ENCODE measurements at regions not wholly inside any gene's neighbourhood (a gene's known extent, or its start where the extent isn't known, plus 50 kb on each side); places are given as distances from the start of the nearest gene placed in this dataset.

- DNase-seq, result peak; percentile 25
These were observed 192.5 kb downstream of the POSTN start for GRCh38 chr13:37406031-37406430.

GRCh38 chr13:37403776-37404527 lies 194.6 kb downstream of the POSTN start:
- DNase-seq, result peak; percentile 16

GRCh38 chr13:37401721-37402120 lies 196.8 kb downstream of the POSTN start:
- no peak for DNase-seq

DNA sequence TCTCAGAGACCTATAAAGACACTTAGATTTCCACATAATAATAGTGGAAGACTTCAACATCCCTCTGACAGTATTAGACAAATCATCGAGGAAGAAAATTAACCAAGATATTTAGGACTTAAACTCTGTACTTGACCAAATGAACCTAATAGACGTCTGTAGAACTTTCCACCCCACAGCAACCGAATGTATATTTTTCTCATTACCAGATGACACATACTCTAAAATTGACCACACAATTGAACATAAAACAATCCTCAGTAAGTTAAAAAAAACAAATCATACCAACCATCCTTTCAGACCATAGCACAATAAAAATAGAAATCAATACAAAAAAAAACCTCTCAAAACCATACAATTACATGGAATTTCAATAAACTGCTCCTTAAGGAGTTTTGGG lies 201.0 kb downstream of the POSTN start:
- no peak for DNase-seq

- DNase-seq, result no peak
These were observed 203.0 kb downstream of the POSTN start for GRCh38 chr13:37395544-37395943.

- DNase-seq, result no peak
These were observed 206.2 kb downstream of the POSTN start for GRCh38 chr13:37392389-37392788.

GRCh38 chr13:37390735-37391134 lies 207.8 kb downstream of the POSTN start:
- no peak for DNase-seq

DNA sequence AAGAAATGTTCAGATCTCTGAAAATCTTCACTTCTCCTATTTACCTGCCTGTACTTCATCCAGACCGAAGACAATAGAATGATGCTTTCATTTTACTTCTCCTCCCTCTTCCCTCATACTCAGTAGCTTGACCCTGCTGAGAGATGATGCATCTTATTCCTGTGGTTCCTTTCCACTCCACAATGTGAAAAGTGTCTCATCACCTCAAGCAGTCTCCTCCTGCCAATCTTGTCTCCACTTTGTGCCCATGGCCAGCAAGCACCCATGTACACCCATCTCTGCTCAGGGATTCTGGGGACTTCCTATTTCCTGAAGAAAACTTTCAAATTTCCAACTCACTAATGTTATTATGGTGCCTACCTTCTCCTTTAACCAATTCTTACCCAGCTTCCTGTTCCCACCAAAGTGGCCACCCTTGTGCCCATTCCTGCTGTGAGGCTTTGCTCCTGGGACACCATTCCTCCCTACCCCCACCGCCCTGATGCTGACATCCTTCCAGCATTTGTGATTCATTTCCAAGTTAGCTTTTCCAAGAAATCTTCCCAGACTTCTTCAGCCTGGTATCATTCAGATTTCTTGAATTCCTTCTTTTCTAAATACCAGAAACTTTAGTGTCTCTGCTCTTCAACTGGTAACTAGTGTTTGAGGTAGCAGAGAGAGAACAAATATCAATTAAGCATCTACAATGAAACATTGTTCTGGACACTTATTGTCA lies 212.5 kb downstream of the POSTN start:
- no peak for DNase-seq

GRCh38 chr13:37385248-37385647 lies 213.3 kb downstream of the POSTN start:
- no peak for DNase-seq

GRCh38 chr13:37383856-37384370 lies 214.7 kb downstream of the POSTN start:
- no peak for DNase-seq

- no peak for DNase-seq
These were observed 215.5 kb downstream of the POSTN start for GRCh38 chr13:37383046-37383445.

- no peak for DNase-seq
These were observed 216.4 kb downstream of the POSTN start for GRCh38 chr13:37382146-37382545.

DNA sequence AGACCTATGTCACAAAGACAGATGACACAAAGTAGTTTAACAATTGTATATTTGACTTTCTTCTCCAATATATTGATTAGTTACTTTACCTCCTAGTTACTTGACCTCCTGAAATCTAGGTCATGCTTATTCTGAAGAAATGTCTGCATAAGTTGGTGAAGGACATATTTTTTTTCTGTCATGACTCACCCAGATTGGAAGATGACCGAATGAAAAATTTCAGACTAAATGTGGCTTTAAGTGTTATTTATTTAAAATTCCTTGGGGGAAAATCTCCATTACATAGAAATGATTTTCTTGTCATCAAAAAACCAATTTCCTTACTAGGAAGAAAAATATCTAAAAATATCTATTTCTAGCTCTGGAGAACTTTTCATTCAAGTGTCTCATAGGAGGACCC lies 217.1 kb downstream of the POSTN start:
- DNase-seq, result no peak

DNA sequence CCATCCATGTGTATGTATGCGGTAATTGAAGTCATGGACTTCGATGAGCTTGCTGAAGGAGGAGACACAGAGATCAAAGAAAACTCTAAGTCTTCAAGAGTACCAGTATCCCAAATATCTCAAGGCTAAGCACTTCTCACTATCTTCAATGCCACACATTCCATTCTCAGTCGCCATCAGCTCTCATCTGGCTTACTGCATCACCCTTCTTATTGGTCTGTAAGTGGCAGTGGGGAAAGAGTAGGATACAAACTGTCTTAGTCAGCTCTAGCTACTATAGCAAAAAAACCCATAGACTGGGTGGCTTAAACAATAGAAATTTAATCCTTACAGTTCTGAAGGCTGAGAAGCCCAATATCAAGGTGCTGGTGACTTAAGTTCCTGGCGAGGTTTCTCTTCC lies 218.7 kb downstream of the POSTN start:
- no peak for DNase-seq

- DNase-seq, result no peak
These were observed 222.8 kb downstream of the POSTN start for GRCh38 chr13:37375724-37376123.

GRCh38 chr13:37375071-37375470 lies 223.5 kb downstream of the POSTN start:
- peak; percentile 31 for DNase-seq

DNA sequence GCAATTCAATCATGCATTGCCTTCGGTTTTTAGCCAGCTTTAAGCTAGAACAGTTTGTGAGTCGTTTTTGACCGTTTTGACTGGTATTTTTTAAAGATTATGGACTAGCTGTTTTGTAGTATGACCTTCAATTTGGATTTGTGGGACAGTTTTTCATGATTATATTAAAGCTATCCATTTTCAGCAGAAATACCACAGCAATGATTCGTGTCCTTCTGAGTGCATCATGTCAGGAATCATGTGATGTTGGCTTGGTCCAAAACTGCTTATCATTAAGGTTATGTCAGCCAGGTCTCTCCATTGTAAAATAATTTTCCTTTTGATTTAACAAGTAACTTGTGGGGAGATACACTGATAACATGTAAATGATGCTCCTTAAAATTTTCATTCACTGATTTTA lies 229.0 kb downstream of the POSTN start:
- DNase-seq, result no peak

DNA sequence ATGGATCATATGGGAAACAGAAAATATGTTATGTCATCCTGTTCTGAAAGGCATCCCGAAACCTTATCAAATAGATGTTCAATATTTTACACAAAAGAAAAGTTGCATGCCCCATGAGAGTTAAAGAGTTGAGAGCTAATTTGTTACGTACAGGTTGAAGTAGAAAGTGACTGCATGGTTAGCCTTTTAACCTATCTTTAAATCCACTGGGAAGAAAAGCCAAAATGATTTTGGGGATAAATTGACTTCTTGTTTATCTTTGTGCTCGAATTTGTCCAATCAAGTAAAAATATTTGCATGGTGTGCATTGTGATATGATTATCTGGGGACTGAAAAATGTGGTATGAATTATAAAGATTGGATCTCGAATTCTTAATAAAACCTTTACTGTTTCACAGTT lies 230.1 kb downstream of the POSTN start:
- DNase-seq, result no peak

- DNase-seq, result no peak
These were observed 232.4 kb downstream of the POSTN start for GRCh38 chr13:37366044-37366770.

DNA sequence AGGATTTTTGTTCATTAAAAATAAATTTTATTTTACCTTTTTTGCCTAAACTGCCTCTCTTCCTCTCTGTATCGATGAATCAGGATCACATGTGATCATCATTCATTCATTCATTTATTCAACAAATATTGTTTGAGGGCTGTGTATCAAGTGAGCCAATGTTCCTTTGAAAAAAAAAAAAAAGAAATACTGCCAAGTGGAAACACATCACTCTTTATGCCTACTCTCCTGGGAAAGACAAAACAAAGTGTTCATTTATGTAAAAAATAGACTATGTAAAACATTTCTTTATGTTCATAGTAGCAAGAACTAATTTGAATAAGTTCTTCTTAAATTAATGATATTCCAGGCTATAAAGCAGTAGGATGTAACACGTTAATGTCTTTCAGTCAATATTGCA lies 233.1 kb downstream of the POSTN start:
- no peak for DNase-seq

GRCh38 chr13:37364956-37365355 lies 233.6 kb downstream of the POSTN start:
- no peak for DNase-seq

- no peak for DNase-seq
These were observed 234.6 kb downstream of the POSTN start for GRCh38 chr13:37364007-37364406.

GRCh38 chr13:37361608-37362007 lies 237.0 kb downstream of the POSTN start:
- DNase-seq, result no peak

GRCh38 chr13:37360556-37360955 lies 238.0 kb downstream of the POSTN start:
- DNase-seq, result no peak

Data from DMS53 (cell line).